ENCODE measurements at regions not wholly inside any gene's neighbourhood (a gene's known extent, or its start where the extent isn't known, plus 50 kb on each side); places are given as distances from the start of the nearest gene placed in this dataset.
"Not testable (repeated sequence)": the region's sequence is repeated elsewhere in the genome, so short reads cannot be mapped to it uniquely, and the experiment has no call there.

DNA sequence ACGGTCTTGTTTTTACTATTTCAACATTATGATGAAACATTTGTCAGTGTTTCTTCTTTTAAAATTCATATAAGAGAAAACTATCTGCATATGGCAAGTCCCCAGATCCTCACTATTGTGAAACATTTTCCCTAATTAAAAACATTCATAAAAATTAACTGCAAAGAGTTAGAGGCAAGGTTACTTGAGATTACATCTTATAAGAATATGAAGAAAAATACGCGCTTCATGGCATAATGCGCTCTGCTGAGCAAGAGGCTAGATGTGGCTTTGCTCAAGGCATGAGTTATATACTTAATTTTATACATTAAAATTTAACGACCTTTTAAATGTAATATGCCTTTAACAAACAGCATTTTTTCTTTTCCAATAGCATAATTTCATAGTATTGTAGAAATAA, 166.4 kb upstream of the RPRM start:
- CTCF ChIA-PET: no interaction called here
- DNase-seq (ENCODE audit: extremely low spot score): no peak
- POLR2A ChIA-PET: no interaction called here
- TF ChIP-seq, protein P1, sequence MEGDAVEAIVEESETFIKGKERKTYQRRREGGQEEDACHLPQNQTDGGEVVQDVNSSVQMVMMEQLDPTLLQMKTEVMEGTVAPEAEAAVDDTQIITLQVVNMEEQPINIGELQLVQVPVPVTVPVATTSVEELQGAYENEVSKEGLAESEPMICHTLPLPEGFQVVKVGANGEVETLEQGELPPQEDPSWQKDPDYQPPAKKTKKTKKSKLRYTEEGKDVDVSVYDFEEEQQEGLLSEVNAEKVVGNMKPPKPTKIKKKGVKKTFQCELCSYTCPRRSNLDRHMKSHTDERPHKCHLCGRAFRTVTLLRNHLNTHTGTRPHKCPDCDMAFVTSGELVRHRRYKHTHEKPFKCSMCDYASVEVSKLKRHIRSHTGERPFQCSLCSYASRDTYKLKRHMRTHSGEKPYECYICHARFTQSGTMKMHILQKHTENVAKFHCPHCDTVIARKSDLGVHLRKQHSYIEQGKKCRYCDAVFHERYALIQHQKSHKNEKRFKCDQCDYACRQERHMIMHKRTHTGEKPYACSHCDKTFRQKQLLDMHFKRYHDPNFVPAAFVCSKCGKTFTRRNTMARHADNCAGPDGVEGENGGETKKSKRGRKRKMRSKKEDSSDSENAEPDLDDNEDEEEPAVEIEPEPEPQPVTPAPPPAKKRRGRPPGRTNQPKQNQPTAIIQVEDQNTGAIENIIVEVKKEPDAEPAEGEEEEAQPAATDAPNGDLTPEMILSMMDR (IDR thresholded peaks at IDR 0.05; ENCODE audit: control extremely low read depth, extremely low read depth, low read depth, missing control alignments): no peak

DNA sequence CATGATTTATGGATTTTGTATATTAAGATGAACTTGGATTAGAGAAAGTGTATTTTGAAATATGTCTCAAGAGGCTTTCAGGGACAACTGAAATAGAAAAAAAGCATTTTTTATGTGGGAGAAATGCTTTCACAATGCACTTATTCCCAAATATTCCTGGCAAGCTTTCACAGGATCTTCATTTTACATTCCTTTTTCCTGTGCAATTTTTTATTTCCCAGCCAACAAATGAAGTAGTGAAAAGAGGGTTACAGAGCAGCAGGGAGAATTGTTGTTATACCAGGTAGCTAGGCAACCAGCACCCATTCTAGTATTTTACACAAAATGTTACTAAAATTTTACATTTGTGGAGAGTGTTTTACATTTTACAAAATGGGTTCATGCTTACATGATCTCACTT, 167.0 kb upstream of the RPRM start:
- POLR2A ChIA-PET: no interaction called here
- TF ChIP-seq, protein P1 (IDR thresholded peaks at IDR 0.05; ENCODE audit: control extremely low read depth, extremely low read depth, low read depth, missing control alignments): no peak

DNA sequence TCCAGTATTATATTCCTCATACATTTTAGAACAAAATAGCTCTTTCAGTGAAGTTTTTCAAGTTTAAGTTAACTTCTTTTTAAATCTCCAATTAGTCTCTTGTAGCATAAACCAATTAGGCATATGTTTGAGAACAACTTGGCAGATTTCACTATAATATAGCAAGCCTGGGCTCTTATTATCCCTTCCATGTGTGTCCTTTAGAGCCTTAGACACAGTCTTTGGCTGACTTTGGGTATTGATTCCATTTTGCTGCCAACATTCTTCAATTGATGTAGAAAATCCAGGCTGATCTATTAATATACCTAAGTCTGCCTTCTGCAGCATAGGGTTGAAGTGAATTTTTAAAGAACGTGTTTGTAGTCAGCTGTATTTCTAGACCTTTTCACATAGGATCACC, 179.1 kb upstream of the RPRM start:
- DNase-seq (ENCODE audit: extremely low spot score): no peak
- CTCF ChIA-PET: interaction anchor here (1.2 to 1.5 kb wide), 2 partner anchors 73 to 156 kb away, joined by 3 read pairs; no protein-coding TSS in a partner anchor
- POLR2A ChIA-PET: no interaction called here
- TF ChIP-seq, protein P1 (IDR thresholded peaks at IDR 0.05; ENCODE audit: control extremely low read depth, extremely low read depth, low read depth, missing control alignments): no peak

More for the DNA sequence above, 167.0 kb upstream of the RPRM start:
- DNase-seq (ENCODE audit: extremely low spot score): no peak
- CTCF ChIA-PET: no interaction called here

DNA sequence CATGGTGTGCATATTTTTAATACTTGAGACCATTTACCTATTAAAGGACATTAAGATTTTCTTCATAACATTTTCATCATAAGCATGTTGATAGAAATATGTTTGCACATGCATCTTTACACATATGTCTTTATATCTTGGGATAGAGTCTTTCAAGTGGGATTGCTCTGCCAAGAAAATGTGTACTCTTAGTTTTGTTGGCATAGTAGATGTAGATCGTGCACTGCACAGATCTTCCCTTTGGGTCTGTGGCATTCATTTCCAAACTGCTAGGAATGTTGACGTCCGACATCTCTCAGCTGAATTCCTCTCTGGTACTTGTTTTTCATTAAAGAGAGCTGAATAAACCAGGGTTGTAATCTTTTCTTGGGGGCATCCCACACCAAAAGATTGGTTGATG, 183.2 kb upstream of the RPRM start:
- DNase-seq (ENCODE audit: extremely low spot score): no peak
- POLR2A ChIA-PET: no interaction called here
- TF ChIP-seq, protein P1 (IDR thresholded peaks at IDR 0.05; ENCODE audit: control extremely low read depth, extremely low read depth, low read depth, missing control alignments): no peak
- CTCF ChIA-PET: no interaction called here

DNA sequence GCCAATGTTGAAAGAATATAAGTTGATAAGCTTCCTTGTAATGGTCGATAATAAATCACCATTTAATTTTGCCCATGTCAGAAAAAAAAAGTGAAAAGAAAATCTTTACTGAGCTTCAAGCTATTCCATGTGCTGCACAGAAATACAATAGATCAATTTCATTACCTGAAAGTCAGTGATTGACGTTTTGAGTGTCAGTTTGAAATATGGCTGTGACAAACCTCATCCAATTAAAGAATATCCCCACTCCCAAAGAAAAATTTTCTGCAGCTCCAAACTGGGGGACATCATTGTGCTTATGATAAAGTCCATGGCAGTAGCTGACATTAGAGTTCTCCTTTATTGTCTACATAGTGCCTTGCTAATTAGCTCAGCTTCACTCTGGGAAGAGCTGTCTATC, 184.8 kb upstream of the RPRM start:
- DNase-seq (ENCODE audit: extremely low spot score): no peak
- TF ChIP-seq, protein P1 (IDR thresholded peaks at IDR 0.05; ENCODE audit: control extremely low read depth, extremely low read depth, low read depth, missing control alignments): no peak
- POLR2A ChIA-PET: no interaction called here
- CTCF ChIA-PET: interaction anchor here (1.4 kb wide), 1 partner anchor 27 kb away, joined by 3 read pairs; no protein-coding TSS in a partner anchor

DNA sequence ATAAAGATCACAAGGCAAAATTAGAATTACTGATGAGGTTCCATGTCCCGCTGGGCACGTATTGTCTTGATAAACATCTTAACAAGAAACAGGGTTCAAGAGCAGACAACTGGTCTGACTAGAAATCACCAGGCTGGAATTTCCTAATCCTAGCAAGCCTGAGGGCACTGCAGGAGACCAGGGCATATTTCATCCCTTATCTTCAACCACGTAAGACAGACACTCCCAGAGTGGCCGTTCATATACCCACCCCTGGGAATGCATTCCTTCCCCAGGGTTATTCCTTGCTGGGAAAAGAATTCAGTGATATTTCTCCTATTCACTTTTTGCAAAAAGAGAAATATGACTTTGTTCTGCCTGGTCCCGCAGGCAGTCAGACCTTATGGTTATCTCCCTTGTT, 185.4 kb upstream of the RPRM start:
- CTCF ChIA-PET: interaction anchor here (1.4 kb wide), 1 partner anchor 27 kb away, joined by 3 read pairs; no protein-coding TSS in a partner anchor
- POLR2A ChIA-PET; DNase-seq (ENCODE audit: extremely low spot score): not testable (repeated sequence)

DNA sequence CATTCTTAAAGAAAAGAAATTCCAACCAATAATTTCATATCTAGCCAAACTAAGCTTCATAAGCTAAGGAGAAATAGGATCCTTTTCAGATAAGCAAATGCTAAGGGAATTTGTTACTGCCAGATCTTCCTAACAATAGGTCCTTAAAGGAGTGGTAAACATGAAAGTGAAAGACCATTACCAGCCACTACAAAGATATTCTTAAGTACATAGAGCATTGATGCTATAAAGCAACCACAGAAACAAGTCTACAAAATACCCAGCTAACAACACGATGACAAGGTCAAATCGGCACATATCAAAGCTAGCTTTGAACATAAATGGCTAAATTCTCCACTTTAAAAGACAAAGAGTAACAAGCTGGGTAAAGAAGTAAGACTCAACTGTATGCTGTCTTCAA, 188.9 kb upstream of the RPRM start:
- CTCF ChIA-PET: no interaction called here
- DNase-seq (ENCODE audit: extremely low spot score): no peak
- POLR2A ChIA-PET: no interaction called here
- TF ChIP-seq, protein P1 (IDR thresholded peaks at IDR 0.05; ENCODE audit: control extremely low read depth, extremely low read depth, low read depth, missing control alignments): no peak
